Caki2 (cell line): ENCODE measurements at regions not wholly inside any gene's neighbourhood (a gene's known extent, or its start where the extent isn't known, plus 50 kb on each side); places are given as distances from the start of the nearest gene placed in this dataset.

Source experiments
- DNase-seq: peaks from one replicate; pipeline ENCODE4 v3.0.0-alpha.2; 2015; ENCODE audit warnings: low read depth
- in situ Hi-C: cut with HindIII; loops from 2 replicates; pipeline ENCODE4 v1.10.0; 2016; ENCODE audit warnings: low sequenced_read_pairs, low pct_unique_long_range_greater_than_20kb, mixed read lengths

DNA sequence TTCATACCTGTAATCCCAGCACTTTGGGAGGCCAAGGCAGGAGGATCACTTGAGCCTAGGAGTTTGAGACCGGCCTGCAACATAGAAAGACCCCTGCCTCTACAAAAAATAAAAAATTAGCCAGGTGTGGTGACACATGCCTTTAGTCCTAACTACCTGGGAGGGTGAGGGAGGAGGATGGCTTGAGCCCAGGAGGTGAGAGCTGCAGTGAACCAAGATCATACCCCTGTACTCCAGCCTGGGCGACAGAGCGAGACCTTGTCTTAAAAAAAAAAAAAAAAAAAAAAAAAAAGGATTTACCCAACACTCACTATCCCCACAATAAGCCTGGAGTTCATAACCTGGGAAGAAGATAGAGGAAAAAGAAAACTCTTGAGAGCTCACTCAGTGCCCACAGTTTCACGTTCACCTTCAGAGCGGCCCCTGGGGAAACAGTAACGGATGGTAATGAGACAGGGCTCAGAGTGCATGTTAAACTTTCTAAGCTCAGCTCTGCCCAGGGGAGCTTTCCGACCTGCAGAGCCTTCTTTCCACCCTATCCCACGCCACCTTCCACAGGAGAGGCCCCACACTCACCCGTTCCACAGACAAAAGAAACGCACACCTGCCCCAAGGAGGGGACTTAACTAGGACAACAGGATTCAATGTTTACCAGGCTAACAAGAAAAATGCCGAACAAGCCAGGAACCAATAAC lies 259.8 kb upstream of the KLF14 start:
- in situ Hi-C loops, result no loop called here
- no peak for DNase-seq

DNA sequence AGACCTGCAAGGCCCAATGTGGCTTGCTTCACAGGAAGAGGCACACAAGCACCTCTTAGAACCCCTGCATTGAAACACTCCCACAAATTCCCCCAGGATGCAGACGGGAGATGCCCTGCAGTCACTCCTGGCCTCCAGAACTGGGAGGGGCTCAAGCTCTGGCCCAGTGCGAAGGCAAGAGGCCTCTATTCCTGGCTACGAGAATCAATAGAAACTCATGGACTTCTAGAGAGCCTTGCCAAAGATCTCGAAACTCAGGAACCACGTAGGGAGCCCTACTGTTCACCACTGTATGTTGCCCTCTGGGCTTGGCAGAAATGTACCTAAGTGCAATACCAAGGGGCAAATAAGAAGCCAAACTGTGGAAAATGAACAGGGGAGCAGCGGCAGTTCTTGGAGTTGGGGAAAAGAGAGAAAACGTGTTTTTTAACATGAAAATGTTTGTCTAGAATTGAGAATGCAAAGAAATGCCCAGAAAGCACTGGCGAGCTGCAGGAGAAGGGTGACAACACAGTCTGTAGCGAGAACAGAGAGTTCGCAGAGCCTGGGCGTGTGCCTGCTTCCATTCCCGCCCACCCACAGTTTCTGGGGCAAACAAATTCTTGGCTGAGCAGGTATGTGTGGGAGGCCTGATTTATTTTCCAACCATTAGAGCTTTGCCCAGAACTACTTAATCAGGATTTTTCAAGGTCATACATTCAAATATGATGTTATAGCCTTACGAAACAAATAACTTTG lies 260.5 kb upstream of the KLF14 start:
- in situ Hi-C loops, result no loop called here
- no peak for DNase-seq

DNA sequence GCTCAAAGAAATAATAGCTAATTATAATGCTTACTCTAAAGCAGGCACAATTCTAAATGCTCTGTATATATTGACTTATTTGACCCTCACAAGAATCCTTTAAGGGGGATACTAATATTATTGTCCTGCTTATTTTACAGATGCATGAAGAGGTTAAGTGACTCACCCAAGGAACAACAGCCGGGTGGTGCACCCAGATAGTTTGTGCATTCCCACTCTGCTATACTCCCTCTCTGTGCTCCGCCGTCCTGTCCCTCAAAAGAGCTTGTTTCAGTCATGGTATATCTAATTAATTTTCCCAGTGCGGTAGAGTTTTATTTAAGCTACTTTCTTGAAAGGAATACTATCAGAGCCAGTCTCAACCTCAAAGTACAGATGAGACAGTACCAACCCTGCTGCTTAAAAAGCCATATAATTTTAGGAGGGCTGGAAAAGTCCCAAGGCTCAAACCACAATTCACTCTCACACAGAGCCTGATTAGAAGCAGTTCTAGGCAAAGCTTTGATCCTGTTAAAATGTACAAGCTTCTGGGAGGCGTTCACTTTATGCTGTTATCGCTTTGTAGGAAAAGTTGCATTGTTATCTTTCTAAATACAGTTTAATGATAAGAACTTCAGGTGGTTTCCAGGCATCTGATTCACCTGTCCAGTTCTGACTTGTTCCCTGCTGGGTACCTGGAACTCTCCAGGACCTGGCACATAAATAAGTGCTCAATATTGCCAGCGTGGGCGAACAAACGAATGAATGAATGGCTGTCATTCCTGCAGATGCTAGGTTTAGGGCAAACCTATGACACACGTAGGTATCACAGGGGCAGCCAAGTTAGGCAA lies 261.5 kb upstream of the KLF14 start:
- no peak for DNase-seq
- in situ Hi-C loops, result no loop called here

DNA sequence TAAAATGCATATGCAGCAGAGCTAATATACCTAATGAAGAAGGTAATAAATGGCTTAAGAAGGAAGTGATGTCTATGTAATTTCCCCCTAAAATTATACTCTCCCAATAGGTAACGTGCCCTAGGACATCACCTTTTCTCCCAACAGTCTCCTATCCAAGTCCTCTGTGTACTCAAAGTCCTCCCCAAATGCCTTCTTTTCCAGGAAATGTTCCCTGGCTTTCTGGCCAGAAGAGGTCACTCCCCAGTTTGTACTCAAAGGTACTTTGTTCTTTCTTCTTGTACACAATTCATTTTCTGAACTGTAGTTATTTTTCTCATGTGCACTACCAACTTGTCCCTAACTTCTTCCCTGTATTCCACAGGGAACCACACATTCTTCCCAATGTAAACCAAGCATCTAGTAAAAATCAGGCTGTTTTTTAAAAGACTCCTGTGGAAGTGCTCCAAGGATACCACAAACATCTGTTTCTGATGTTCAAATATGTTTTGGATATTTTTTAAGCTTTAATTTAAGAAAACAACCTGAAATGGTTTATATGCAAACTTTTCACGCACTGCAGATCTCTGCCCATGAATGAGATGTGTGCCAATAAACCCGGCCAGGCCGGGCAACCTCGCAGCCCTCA lies 262.3 kb upstream of the KLF14 start:
- in situ Hi-C loops, result no loop called here
- DNase-seq, result no peak

DNA sequence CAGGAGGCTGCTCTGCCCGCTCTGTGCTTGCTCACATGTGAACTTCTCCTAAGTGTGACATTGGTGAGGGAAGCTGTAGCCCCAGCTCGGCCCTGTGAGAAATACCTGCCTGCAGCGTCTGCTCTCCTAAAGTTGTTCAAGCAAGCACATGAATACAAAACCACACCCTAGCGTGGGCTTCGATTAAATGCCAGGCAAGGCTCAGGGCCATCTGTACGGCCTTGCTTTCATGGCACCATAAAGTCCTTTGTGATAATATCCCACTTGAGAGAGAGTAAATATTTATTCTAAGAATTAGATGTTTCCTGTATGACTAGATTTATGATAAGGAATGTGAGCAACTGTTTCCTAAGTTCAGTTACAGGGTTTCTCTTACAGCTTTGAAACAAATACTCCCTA lies 262.8 kb upstream of the KLF14 start:
- in situ Hi-C loops, result no loop called here
- DNase-seq, result no peak

DNA sequence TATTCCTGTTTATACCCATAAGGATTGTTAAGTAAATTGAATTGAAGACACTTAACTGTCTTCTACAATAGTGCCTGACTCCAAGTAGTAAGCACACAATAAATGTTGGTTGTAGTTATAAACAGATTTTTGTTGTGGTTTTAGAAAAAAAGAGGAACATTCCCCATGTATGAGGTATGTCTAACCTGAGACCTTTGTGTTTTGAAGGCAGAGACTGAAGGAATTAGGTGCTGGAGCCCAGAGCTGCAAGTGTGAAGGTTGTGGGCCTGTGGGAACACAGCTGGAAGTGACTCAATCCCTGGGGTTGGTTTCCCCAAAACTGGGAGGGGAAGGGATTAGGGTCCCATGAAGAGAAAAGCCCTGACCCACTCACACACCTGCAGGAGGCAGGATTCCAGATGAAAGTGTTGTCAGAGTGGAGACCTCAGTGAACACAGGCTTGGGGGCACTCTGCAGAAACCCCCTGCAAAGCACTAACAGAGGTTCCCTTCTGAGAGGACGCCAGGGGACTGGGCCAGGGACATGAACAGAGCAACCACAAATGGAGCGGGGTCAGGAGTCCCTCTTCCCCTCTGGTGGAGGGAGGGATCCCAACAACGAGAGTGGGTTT lies 265.1 kb upstream of the KLF14 start:
- DNase-seq, result no peak
- in situ Hi-C loops, result no loop called here

DNA sequence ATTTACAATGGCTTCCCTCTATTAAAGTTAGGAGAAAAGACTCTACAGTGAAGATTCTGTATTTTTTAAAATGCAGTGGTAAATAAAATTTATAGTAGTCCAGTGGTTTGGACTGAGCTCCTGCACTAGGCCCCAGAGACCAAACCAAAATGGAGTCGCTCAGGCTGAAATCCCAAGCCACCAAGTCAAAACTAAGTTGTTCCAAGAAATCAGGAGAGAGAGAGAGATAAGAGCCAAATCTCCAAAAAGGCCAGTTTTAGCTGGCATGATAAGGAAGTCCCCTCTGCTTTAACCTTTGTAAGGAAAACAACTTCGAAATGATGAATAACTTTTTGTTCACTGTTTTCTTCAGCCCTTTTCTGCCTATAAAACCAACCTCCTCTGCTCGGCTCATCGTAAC lies 265.9 kb upstream of the KLF14 start:
- in situ Hi-C loops, result no loop called here
- DNase-seq, result no peak

DNA sequence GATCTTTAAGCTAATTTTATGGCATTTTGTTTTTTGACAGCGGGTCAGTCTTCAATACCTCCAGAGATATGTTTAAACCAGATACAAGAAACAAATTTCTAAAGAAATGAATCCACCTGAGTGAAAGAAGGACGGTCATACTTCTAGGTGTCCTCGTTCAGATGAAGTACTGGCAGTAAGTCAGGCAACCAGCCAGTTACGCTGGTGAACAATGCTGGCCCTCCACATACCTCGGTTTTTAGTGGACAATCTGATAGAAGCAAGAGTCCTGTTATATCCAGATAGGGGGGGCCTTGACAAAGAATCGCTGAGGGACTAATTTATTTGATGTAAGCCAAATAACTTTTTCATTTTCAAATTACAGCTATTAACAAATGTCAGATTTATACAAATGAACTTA lies 266.4 kb upstream of the KLF14 start:
- DNase-seq, result no peak
- in situ Hi-C loops, result no loop called here

DNA sequence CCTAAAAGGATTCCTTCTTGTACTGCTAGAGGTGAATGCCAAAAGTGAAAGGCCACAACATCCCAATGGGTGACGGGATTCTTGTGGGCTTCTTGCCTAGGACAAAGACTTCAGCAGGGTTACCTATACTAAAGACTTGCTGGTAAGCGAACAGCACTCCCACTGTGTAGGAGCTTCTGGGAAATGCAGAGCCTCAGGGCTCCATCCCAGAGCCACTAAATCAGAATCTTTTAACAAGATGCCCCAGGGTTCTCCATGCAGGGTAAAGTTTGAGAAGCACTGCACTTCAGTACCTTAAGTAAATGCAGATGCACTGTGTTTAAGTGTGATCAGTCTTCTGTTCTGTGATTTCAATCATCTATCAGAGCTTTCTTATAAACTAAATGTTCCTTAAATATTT lies 266.9 kb upstream of the KLF14 start:
- DNase-seq, result no peak
- in situ Hi-C loops, result no loop called here

DNA sequence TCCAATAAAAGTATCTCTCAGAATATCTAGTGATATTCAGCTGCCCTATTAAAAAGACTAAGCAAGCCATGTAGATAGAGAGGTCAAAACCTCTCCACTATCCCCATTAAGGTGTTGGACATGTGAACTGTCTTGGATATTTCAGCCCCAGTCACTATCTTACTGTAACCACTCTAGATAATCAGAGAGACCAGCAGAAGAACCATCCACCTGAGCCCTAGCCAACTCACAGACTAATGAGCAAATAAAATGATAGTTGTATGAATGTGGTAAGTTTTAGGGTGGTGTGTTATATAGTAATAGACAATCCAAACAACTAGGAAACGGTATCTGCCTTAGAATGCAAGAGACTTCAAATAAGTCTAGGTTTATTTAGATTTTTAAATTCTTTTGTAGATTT lies 268.6 kb upstream of the KLF14 start:
- in situ Hi-C loops, result no loop called here

DNA sequence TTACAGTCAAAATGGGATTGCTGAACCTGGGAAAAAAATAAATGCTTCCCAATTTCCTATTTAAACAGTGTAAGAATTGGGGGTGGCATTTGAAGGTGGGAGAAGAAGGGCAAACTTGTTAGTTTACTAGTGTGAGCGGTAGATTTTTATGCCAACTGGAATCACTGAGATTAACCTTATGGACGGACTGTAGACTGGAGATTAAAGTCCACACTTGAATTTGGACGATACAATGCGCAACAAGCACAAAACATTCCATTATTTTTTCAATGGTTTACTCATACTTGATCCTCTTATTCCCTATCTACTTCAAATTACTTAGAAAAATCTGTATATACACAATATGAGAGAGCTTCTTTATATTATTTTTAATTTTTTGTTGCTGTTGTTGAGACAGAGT lies 269.6 kb upstream of the KLF14 start:
- no peak for DNase-seq
- in situ Hi-C loops, result no loop called here

More for the DNA sequence above, 268.6 kb upstream of the KLF14 start:
- no peak for DNase-seq

DNA sequence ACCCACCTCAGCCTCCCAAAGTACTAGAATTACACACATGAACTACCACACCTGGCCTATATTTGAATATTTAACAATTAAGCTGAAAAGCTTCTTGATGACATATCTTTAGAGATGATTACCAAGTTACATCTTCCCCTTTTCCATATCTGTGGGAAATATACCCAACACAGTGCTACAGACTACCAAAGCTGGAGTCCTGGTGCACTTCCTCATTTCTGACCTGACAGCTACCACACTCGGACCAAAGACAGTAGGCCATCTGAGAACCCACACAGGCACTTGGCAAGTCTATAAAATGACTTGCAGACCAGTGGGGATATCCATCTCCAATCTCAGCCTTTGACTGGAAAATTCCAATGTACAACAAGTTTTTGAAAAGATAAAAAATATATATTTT lies 270.4 kb upstream of the KLF14 start:
- in situ Hi-C loops, result no loop called here
- no peak for DNase-seq

DNA sequence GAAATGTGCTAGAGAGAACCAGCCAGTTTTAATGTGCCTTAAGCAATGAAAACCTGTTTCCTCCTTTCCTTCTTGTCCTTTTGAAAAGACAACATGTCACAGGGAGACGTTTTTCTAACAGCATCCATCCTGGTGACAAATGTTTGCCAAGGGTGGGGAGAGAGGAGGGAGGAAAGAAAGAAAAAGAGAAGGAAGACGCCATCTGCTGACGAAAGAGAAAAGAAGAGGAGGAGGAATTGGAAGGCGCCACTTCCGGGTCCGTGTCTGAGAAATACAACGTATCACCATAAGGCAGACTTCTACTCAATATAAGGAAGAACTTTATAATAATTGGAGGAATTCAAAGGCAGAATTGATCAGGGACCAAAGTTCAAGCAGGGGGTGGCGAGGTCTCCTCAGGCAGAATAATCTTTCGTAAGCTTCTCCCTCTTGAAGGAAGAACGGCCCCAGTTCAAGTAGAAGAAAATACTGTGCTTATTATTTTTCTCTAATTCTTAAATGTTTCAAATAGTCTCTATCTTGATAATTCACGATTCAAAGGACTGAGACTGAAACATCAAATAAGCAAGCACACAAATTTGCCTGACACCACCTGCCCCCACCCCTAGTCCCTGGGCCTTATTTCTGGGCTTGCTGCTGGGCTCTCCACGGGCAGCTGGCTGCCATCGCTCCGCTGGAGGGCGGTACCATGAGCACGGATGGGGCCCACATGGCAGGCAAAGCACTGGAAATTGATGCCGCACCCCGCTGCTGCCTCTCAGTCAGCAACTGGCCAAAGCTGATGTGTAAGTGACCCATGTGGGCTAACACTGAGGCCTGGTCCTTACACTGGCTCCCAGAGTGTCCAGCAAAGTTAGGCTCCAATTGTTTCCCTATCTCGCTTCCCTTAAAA lies 273.7 kb upstream of the KLF14 start:
- in situ Hi-C loops, result no loop called here
- DNase-seq, result peak; percentile 92

DNA sequence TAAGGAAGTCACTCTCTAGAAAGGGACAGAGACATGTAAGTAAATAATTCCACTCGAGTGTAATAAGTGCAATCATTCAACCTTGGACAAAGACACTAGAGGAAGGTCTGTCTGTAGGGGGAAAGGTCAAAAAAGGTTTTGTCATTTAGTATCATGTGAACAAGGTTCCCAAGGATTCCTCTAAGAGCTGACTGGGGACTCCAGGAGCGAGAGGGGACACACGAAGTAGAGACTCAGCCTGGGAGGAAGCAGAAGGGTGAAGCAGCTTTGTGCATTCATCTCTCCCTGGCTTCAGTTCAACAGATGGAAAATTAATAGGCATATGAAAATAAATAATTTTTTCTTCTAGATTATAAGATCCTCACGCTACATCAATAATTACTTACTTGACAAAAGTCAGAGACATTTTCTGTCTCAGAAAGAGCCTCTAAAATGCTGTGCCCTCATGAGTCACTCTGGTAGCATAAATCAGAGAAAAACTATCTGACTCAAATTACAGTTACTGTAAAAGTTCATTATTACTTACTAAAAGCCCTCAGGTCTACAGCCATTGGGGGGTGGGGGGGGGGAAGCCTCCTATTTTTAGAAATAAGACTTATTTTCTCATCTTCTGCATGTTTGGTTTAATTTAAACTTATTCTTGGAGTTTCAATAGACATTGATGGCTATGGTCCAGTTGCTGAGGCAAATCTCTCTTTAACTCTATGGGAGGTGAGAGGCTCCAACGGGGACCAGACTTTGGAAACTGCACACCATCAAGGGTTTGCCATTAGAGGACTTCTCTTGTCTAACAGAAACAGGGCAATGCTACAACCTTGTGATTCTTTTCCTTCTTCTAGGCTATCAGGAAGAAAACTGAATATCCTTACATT lies 275.1 kb upstream of the KLF14 start:
- no peak for DNase-seq
- in situ Hi-C loops, result no loop called here

DNA sequence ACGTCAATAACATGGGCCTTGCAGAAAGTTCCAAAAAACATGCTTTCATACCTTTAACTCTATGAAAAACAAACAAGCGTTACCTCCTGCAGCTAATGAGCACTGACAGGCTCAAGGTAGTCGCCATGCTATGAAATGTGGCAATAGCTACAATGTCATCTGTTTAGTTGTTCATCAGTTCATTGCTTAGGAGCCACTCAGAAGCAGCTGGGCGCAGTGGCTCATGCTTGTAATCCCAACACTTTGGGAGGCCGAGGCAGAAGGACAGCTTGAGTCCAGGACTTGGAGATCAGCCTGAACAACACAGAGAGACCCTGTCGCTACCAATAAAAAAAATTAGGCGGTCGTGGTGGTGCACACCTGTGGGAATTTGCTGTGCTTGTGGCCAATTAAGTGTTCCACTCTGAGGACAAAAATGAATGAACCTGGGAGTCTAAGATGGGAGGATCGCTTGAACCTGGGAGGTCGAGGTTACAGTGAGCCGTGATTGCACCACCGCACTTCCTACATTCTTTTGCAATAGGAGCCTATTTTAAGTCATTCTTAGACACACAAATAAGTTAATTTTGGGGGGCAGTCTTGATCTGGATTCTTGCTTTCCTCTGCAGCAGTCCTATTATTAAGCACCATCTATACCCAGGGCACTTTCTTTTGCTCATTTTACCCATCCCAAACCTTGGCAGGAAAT lies 276.2 kb upstream of the KLF14 start:
- in situ Hi-C loops, result no loop called here

DNA sequence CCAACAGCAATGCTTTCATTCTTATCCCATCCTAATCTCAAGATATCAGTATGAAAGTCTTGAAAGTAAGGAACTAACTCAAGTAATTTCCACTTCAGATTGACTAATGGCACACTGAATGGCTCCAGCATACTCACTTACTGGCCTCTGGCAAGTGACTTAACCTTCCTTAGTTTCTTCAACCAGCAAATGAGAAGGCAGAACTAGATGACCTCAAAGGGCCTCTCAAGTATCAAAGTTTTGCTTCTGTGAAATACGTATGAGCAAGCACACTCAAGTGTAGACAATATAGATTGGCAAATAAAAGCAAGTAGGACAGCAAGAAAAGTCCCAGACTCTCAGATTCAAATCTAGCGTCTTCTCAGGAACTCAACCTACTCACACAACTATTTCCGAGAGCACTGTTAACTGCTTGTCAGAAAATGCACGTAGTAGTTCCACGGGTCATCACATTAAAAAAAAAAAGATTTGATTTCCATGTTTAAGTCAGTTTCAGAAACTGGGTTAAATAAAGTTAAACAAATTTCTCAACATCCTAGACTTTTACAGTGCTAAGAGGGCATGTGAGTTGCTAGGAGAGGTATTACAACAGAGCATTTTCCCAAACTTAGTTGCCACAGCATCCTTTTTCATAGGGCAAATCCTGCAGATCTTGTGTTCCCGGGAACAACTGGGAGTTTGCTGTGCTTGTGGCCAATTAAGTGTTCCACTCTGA lies 276.9 kb upstream of the KLF14 start:
- in situ Hi-C loops, result no loop called here
- DNase-seq, result no peak

More for the DNA sequence above, 276.2 kb upstream of the KLF14 start:
- DNase-seq, result no peak
